Dermis microvascular lymphatic vessel endothelial cell (primary cell): ENCODE measurements at regions not wholly inside any gene's neighbourhood (a gene's known extent, or its start where the extent isn't known, plus 50 kb on each side); places are given as distances from the start of the nearest gene placed in this dataset.

Experiments used
- DNase-seq, 2 donors: peaks; one replicate each; pipeline versions ENCODE4 v3.0.0 to v3.0.0-alpha.2; 2010; ENCODE audit warnings: low read depth in 2 of 2

GRCh38 chr9:86764671-86765343 is 182.5 kb downstream of the GAS1 start:
- no peak for DNase-seq

GRCh38 chr9:86764221-86764624 is 183.1 kb downstream of the GAS1 start:
- DNase-seq, result no peak

GRCh38 chr9:86763791-86764190 is 183.5 kb downstream of the GAS1 start:
- DNase-seq, result no peak

- no peak for DNase-seq
Observed at GRCh38 chr9:86757382-86757720, 190.0 kb downstream of the GAS1 start.

GRCh38 chr9:86756576-86757381 is 190.5 kb downstream of the GAS1 start:
- no peak for DNase-seq

GRCh38 chr9:86755561-86755941 is 191.8 kb downstream of the GAS1 start:
- DNase-seq, result no peak

- no peak for DNase-seq
Observed at GRCh38 chr9:86754581-86755560, 192.4 kb downstream of the GAS1 start.

- no peak for DNase-seq
Observed at GRCh38 chr9:86753836-86754235, 193.5 kb downstream of the GAS1 start.

- no peak for DNase-seq
Observed at GRCh38 chr9:86752733-86753132, 194.6 kb downstream of the GAS1 start.

- no peak for DNase-seq
Observed at GRCh38 chr9:86751956-86752355, 195.3 kb downstream of the GAS1 start.

GRCh38 chr9:86751207-86751606 is 196.1 kb downstream of the GAS1 start:
- no peak for DNase-seq

GRCh38 chr9:86749894-86750255 is 197.4 kb downstream of the GAS1 start:
- no peak for DNase-seq

- DNase-seq, result no peak
Observed at GRCh38 chr9:86749161-86749893, 198.0 kb downstream of the GAS1 start.

- no peak for DNase-seq
Observed at GRCh38 chr9:86747711-86748110, 199.6 kb downstream of the GAS1 start.

- no peak for DNase-seq
Observed at GRCh38 chr9:86741311-86742208, 205.7 kb downstream of the GAS1 start.

- no peak for DNase-seq
Observed at GRCh38 chr9:86735772-86736458, 211.4 kb downstream of the GAS1 start.

- DNase-seq, result no peak
Observed at GRCh38 chr9:86734771-86735170, 212.5 kb downstream of the GAS1 start.

- DNase-seq, result no peak
Observed at GRCh38 chr9:86733929-86734328, 213.4 kb downstream of the GAS1 start.

GRCh38 chr9:86732514-86733171 is 214.7 kb downstream of the GAS1 start:
- DNase-seq, result no peak
